ENCODE measurements at regions not wholly inside any gene's neighbourhood (a gene's known extent, or its start where the extent isn't known, plus 50 kb on each side); places are given as distances from the start of the nearest gene placed in this dataset.
A peak's percentile ranks its signal among the peaks of the same experiment; 100 is the strongest.

GRCh38 chr2:226426292-226426736, 373.3 kb downstream of the IRS1 start (continued):
- no peak for TF ChIP-seq ZNF512 (CRISPR knock-in tag; IDR thresholded peaks at IDR 0.05)
- no peak for TF ChIP-seq ZNF879 (CRISPR knock-in tag; IDR thresholded peaks at IDR 0.05)

DNA sequence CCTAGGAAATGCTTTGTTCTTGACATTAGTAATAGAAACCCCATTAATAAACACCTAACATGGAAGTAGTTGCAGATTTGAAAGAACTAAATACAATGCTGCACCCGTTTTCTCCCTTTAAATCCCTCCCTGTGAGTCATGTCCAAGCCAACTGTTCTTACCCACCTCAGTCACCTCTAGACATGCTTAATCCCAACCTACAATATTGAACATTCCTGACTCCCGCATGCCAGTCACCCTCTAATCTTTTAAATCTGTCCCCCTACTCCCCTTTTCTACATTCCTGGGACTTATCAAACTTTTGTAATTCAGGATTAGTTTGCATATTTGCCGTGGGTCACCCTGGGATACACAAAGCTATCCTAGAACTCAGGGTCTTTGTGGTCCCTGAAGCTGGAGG, 374.6 kb downstream of the IRS1 start:
- no TSS peak for BruUV-seq (replicated peaks)
- no peak overlapping the region for H3K9ac ChIP-seq (ENCODE audit: insufficient read depth, low read depth, low read length)

More for the DNA sequence above, 374.6 kb downstream of the IRS1 start:
- H3K79me2 ChIP-seq (ENCODE audit: insufficient read depth, low read length): no peaks in the 10 kb centered on the region
- CTCF ChIA-PET (ENCODE audit: low intra/inter-chr PET ratio, low total read pairs): no interaction called here
- no peak overlapping the region for H3K27ac ChIP-seq (ENCODE audit: extremely low read length, insufficient read depth, low read length)
- TF ChIP-seq, protein P1, sequence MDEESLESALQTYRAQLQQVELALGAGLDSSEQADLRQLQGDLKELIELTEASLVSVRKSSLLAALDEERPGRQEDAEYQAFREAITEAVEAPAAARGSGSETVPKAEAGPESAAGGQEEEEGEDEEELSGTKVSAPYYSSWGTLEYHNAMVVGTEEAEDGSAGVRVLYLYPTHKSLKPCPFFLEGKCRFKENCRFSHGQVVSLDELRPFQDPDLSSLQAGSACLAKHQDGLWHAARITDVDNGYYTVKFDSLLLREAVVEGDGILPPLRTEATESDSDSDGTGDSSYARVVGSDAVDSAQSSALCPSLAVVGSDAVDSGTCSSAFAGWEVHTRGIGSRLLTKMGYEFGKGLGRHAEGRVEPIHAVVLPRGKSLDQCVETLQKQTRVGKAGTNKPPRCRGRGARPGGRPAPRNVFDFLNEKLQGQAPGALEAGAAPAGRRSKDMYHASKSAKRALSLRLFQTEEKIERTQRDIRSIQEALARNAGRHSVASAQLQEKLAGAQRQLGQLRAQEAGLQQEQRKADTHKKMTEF (CRISPR knock-in tag; IDR thresholded peaks at IDR 0.05): no peak
- TF ChIP-seq ZSCAN22 (CRISPR knock-in tag; IDR thresholded peaks at IDR 0.05): no peak
- no peak for TF ChIP-seq MATR3 (CRISPR knock-in tag; IDR thresholded peaks at IDR 0.05)
- no peak for TF ChIP-seq CERS6 (CRISPR knock-in tag; IDR thresholded peaks at IDR 0.05)
- no peak for TF ChIP-seq ZNF280B (CRISPR knock-in tag; IDR thresholded peaks at IDR 0.05; ENCODE audit: borderline replicate concordance)
- no peak for TF ChIP-seq ZKSCAN5 (CRISPR knock-in tag; IDR thresholded peaks at IDR 0.05)
- TF ChIP-seq ZNF251 (CRISPR knock-in tag; IDR thresholded peaks at IDR 0.05): no peak
- no peak for TF ChIP-seq KLF13 (CRISPR knock-in tag; IDR thresholded peaks at IDR 0.05)
- TF ChIP-seq TBP (CRISPR knock-in tag; IDR thresholded peaks at IDR 0.05): no peak
- TF ChIP-seq JUNB (CRISPR knock-in tag; IDR thresholded peaks at IDR 0.05; ENCODE audit: borderline replicate concordance): no peak
- TF ChIP-seq TOE1 (CRISPR knock-in tag; IDR thresholded peaks at IDR 0.05): no peak
- no peak for TF ChIP-seq ZNF839 (CRISPR knock-in tag; IDR thresholded peaks at IDR 0.05; ENCODE audit: borderline replicate concordance)
- no peak for TF ChIP-seq ZNF761 (CRISPR knock-in tag; conservative IDR thresholded peaks at IDR 0.05)
- TF ChIP-seq ZSCAN5A (CRISPR knock-in tag; IDR thresholded peaks at IDR 0.05; ENCODE audit: borderline replicate concordance): no peak
- TF ChIP-seq ZEB1 (IDR thresholded peaks at IDR 0.05; ENCODE audit: insufficient replicate concordance, low read depth): no peak
- no peak for TF ChIP-seq SOX5 (CRISPR knock-in tag; IDR thresholded peaks at IDR 0.05; ENCODE audit: borderline replicate concordance)
- FAIRE-seq (no peak), DNase-seq (ENCODE audit: low spot score) (peak; percentile 45), ATAC-seq (no peak)
- intact Hi-C loops (cut with micrococcal nuclease; ENCODE audit: unreplicated experiment) (loop anchor here (10.0 kb wide), 1 partner anchor 380 kb away; no protein-coding TSS in a partner anchor), in situ Hi-C loops (cut with HindIII; ENCODE audit: extremely low pct_ligation_motif_present, low pct_unique_long_range_greater_than_20kb) (no loop called here)
- no peak overlapping the region for H3K4me3 ChIP-seq (replicated peaks in 1 of 3; ENCODE audit: insufficient read depth in 1 of 3, low read depth in 2 of 3, low read length in 3 of 3)
- no peaks in the 10 kb centered on the region for H3K36me3 ChIP-seq (replicated peaks in 1 of 2; ENCODE audit: control insufficient read depth in 1 of 2, insufficient read depth in 2 of 2, low read length in 2 of 2)
- H3K4me1 ChIP-seq (ENCODE audit: insufficient read depth, low read length): peaks cover 38% of the 10 kb centered on the region
- no peaks in the 10 kb centered on the region for H3K27me3 ChIP-seq (ENCODE audit: control insufficient read depth in 1 of 2, insufficient read depth in 2 of 2, low read length in 2 of 2)
- POLR2A ChIA-PET: no interaction called here
- H4K20me1 ChIP-seq (ENCODE audit: insufficient read depth, low read length): no peaks in the 10 kb centered on the region
- H2AFZ ChIP-seq (ENCODE audit: low read length): no peak overlapping the region
- 86% methylated on average over 3 of the region's 3 CpGs for WGBS (ENCODE audit: low lambda C conversion rate)
- H3K9me3 ChIP-seq (ENCODE audit: low read length): no peaks in the 10 kb centered on the region
- H3K4me2 ChIP-seq (ENCODE audit: low read depth, low read length): no peak overlapping the region
